Amniotic stem cell (primary cell): ENCODE measurements at regions not wholly inside any gene's neighbourhood (a gene's known extent, or its start where the extent isn't known, plus 50 kb on each side); places are given as distances from the start of the nearest gene placed in this dataset.

ENCODE experiments used
- DNase-seq: peaks from one replicate; lab custom pipeline; 2025; lab: John Stamatoyannopoulos, UW

DNA sequence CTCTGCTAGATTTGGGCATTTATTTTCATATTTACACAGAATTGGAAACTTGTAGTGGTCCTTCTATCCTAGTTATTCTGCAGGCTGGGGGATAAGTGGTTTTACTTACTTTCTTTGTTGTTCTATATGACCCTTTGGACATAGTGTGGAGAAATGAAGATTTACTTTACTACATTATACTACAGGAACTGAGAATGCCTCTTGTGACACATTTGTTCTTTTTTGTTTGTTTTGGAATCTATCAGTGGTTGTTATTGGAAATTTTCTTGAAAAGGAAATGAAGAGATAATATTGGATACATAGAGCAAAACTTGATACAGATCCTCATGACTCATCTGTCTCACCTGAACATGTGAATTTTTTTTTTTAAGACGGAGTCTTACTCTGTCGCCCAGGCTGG lies 146.1 kb upstream of the DPYD start:
- no peak for DNase-seq

DNA sequence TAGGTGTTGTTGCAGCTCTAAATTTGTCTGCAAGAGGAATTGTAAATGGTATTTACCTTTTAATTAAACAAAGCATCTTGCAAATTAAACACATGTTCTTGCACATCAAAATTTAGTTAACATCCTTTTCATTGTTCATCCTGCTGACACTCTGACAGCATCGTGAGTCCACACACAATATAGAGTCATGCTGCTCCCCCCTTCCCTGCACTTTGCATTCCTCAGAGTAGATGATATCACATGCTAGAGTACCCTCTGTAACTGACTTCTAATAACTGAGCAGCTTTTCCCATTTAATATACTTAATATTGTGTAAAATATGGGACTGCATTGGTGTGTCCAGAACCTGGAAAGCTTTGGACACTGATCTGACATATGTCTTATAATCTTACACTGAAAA lies 138.8 kb upstream of the DPYD start:
- DNase-seq = no peak

DNA sequence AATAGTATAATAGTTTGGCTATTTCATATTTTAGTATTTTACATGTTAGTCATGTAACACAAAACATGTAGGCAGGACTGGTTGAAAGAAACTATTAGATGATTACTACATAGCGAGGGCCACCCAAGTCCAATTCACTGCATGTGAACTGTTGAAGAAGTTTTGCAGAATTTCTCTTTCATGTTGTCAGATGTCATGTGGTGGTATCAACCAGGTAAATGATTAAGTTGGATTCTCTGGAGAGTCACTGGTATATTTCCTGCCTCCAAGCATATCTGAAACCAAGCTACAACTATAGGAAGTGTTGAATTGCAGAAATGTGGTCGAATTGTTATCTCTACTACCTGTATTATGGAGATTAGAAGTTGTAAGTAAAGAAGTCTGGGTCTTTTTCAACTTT lies 137.8 kb upstream of the DPYD start:
- DNase-seq = no peak

DNA sequence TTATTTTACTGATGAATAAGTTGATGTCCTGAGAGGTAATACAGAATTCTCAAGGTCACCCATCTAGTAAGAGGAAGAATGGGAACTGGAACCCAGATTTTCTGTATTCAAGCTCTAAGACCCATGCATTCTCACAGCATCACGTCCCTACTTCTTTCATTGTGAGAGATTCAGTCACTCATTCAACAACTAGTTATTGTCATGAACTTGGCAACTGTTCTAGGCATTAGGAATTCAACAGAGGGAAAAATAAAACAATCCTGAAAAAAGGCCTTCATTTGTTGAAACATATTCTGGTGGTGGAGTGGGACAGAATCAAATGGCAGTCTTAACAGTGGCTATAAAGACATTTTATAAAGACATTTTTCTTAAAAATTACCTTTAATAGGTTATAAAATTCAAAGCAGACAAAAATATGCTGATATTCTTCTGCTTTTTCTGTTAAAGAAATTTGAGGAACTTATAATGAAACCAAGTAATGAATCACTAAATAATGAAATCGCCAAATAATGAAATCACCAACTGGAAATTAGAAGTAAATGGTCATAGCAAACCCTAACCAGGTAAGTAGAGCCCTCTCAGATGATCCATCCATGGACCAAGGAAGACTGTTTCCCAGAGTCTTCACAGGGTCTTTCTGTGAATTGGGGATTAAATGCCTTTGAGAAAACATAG lies 136.5 kb upstream of the DPYD start:
- no peak for DNase-seq

DNA sequence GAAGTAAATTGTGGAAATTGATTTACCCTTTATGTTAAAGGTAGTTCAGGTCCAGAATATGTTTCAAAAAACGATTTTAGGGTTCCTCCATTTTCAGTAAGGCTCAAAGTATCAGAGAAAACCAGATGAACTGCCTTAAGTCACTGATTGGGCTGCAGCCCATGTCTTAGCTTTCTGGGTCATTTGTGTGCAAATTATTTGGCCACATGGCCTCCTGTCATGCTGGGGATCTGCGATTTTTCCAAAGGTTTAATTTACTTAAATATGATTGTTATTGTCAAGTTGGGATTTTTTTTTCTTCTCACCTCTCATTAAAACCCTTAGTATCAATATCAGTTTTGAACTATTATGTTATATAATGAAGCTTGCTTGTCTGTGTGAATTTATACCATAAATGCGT lies 135.9 kb upstream of the DPYD start:
- no peak for DNase-seq

DNA sequence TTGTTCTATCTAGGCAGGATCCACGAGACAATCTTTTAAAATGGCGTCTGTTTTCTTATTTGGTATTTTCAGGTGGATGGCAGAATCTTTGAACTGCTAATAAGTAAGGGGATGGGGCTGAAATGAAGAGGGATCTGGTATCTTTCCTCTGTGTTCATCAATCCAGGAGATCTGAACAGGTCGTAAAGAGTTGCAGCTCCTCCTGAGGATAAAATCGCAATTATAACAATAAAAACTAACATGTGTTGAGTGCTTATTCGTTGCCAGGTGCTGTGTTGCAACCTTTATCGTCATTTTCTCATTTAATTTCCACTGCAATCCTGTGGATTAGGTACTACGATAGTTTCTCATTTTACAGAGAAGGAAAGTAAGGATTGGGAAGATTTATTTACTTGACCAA lies 134.6 kb upstream of the DPYD start:
- no peak for DNase-seq

DNA sequence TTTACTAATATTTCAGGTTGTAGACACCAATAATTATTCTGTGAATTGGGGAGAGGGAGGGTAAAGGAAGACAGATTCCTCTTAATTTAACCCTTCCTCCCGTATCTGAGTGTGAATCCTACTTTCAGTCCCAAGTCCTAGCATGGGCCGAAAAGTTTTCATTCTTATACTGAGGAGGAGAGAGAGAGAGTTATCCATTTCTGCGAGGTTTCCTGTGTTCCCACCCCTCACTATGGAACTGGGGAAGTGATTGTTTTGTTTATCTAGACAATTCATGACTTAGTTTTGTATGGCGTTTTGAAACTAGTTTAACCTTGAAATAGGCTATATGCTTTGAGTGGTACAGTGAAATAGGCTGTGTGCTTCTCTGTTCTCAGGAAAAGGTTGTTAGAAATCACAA lies 134.0 kb upstream of the DPYD start:
- no peak for DNase-seq

DNA sequence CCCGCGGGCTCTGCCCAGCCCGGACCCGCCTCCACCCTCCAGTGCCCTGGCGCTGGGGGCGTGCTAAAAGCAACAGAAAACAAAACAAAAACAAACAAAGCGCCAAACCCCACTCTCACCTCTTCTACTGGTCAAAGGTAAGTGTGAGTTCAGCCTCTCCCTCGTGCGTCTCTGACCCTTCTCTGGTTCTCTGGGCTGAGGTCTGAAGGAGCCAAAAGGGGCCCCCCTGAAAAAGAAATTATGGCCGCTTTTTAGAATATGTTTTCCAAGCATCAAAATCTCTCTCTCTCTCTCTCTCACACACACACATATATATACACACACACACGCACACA lies 133.5 kb upstream of the DPYD start:
- no peak for DNase-seq

DNA sequence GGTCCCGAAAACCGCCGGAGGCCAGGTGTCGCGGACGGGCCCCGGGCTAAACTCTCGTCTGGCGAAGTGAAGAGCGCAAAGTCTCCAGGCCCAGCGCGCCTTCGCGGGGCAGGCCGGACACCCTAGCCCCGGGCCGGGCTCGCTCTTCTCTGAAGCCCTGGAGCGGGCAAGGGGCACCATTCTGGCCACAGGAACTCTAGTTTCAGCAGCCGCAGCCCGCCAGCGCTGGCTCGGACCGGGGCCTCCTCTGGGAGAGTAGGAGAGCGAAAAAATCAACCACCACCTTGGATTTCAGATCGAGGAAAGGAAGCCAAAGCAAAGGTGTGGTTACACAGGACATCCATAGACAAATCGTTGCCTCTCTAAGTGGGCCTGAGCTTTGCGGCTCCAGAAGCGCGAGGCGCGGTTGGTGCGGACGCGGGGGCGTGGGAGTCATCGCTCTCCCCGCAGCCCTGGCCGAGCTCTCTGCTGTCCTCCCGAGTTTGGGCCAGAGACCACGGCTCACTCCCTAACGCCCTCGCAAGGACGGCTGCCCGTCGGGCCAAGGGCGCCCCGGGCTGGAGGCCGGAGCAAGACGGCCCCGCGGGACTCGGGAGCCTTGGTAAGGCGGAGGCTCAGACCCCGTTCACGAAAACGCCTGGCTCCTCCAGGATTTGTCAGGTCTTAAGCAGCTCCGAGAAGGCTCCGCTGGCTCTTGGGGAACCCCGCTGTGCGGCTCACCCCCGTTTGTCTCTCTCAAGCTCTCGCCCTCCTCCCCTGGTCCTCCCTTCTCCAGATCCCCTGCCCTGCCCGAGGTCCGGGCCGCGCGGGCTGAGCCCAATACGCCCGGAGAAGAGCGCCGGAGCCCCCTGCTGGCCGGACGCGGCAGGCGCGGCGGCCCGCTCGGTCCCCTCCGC lies 132.9 kb upstream of the DPYD start:
- peak; percentile 33 for DNase-seq

DNA sequence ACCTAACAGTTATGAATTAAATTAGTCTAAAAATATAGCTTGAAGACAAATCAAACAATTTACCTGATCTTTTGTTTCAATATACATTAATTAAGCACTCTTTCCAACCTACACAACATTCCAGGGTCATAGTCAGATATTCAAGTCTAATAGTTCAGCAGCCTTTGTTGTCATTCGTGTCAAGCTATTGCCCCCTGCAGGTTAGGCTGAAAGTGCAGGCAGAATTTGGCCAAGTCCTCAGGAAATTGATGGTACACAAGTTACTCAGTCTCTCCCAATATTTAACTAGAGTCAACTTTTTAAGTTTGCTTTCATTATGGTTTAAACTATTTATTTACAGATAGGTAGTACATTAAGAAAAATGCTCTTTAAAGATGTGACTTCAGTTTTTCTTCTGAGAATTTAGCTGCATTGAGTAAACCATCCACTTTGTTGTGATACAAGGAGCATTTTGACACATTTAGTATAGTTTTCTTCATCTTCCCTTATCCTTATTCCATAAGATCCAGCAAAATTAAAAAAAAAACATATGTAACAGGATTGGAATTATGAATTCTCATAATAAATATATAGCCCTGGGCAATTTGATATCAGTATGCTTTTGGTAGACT lies 130.3 kb upstream of the DPYD start:
- DNase-seq = peak; percentile 39

DNA sequence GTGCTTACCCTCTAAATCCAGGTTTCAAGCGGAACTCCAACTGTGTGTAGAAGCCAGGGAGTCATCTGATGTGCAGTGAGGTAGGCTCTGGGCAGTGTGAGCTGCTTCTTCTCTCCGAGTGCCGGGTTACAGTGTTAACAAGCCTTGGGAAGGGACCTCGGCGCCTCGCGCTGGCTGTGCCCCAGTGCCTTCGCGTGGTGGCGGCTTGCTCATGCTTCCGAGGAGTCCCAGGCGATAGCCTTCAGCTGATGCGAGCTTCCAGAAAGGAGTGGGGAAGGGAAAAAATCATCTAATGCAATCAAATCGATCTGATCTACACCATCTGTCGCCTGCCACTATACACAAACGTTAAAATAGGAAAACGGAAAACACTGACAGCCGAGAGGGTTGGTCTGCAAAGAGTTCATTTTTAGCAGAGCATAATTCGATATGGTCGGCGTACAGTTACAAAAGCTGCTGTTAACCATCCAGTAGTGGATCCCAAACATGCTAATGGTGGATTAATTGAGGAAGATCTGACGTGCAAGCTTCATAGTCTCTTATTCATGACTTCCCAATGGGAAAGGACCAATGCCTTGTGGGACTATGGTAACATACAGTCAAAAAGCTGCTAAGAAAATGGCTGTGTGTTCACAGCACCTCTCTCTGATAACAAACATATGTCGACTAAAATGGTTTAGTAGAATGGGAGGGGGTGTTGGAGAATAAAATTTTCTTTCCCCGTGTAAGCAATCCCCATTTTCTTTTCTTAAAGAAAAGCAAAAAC lies 128.7 kb upstream of the DPYD start:
- DNase-seq = no peak

DNA sequence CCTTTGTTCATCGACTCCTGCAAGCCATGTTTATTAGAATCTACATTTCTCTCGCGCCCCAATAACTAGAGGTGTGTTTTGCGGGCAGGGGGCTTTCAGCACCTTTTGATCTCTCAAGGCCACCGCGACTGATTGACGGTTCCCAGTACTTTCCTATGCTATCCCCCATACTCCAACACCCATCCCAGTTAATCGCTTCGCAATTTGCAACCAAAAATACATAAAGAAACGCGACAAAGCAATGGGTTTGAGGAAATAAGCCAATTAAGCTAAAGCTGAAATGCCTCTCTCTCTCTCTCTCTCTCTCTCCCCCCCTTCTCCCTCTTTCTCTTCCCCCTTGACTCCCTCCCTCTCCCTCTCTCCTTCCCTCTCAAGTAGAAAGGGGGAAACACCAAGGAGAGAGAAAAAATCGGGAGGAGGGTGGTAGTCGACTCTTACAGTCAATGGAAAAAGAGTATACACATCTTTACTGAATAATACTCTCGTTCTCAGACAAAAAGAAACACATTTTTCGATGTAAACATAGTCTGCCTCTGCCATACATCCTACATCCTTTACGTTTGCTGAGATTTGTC lies 128.0 kb upstream of the DPYD start:
- no peak for DNase-seq

DNA sequence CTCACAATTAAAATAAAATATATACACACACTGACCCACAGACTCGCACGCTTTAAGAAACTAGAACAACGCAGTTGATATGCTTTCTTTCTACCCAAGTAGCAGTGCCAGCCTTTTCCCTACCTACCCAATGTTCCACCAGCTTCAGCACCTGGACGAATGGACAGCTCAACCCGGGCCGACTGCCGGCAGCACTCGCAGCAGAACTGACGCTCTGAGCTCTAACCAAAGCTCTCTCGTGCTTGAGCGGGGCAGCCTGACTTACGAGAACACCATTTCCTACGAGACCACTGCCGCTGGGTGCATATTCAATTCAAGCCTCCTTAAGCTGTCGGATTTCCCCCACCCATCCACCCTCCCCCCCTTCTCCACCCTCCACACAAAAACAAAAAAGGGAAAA lies 127.4 kb upstream of the DPYD start:
- peak; percentile 79 for DNase-seq

DNA sequence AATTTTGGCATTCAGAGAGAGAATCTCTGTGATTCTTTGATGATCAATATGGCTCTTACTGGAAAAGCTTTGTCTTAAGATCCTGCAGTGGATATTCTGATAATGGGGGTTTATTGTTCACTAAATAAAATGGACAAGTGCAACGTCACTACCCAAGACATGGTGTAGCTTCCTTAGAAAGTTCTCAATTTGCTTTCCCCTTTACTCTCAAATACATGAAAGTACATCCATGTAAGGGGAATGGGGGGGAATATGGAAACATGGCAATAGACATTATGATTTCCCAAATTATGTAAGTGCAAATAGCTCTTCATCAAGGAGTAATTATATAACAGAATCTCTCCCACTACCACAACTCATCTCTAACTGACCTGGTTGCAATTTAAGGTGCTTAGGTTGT lies 126.3 kb upstream of the DPYD start:
- DNase-seq = no peak

DNA sequence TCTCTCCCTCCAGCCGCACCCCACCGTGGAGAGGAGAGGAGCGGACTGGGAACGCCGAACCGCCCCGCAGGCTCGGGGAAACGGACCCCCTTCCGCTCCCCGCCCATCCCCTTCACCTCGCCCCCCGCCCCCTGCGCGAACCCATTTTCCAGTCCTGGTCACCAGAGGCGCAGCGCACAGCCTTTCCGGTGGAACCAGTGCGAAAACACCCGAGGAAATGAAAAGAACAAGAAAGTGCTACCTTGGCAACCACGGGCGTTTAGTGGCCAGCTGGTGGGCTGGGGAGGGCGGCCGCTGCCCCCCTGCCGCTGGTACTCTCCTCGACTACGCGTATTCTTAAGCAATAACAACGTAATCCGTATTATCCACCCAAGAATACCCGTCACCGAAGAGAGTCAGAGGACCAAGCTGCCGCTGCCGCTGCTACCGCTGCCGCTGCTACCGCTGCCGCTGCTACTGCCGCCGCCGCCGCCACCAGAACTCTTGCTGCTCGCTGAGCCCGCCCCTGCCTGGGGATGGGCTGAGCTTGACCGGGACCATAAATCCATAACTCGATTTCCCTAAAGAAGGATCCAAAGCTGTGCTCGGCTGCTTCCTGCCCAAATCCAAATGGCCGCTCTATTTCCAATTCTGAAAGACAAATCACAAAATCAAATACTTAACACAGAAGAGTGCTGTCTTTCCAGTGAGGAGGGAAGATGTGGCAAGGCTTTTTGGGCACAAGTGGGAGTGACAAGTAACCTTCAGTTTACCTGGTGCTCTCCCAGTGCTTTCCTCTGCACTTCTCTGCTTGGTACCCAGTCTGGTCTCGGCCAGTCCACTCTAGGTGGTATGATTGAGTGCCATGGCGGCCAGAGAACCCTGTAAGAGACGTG lies 125.2 kb upstream of the DPYD start:
- DNase-seq = peak; percentile 20

DNA sequence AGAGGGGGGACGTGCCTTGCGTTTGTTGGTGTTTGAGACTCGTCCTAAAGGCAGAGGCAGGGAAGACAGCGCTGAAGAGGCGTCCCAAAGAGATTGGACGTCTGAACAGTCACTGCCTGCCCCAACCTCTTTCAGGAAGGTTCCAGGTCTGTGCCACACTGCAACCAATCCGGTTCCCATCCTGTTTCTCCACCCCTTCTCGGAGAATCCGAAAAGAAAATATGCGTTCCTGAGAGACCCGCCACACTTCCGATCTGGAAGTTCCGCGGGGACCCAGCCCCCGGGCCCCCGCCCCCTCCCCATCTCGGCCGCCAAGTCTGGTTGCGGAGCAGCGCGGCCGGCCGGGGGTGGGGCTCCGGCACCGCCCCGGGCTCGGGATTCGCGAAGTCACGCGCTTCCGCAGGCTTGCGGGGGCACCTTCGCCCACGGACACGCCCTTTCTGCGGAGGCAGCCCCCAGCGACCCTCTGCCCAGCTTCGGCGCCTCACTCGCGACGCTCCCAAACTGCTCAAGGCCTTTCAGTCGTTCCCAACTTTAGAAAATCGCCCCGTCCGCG lies 124.5 kb upstream of the DPYD start:
- peak; percentile 9 for DNase-seq

DNA sequence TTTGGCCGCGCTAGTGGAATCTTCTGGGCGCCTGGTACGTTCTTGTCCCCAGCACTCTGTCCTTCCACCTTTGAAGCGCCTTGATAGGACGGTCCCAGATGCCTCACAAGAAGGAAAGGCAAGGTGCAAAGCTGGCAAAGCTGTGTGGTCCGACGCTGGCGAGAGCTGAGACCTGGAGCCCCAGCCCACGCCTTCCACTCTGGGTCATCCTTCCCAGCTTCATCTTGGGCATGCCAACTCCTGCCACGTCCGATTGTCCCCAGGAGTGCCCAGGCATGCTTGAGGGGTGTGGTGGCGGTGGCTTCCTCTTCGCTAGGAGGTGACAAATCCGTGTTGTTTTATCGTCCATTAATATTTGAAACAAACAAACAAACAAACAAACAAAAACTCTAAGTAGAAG lies 123.9 kb upstream of the DPYD start:
- DNase-seq = no peak

DNA sequence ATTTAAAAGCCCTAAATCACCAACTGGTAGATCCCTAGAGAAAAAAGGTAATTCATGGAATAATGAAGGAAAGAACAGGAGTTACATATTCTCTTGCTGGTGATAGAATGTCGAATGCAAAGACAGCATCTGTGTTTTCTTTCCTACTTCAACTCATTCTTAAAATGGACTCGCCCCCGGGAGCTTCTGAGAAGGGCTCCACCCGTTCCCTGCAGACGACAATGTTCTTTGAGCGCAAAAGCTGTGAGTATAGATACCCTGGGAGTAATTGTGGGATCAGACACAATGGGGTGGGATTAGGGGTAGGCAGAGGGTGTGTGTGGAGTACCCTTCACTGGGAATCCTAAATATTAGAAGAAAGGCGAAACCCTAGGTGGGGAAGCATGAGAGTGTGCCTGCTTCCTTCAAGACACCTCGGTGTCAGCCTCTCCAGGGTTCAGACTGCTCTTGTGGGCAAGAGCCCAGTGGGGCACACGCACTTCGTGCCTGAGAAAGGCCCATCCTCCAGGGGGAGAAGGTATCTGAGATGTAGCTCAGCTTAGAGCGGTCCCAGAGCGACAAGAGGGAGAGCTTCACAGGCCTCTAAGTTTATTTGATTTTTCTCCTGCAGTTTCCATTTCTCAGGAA lies 123.3 kb upstream of the DPYD start:
- no peak for DNase-seq

DNA sequence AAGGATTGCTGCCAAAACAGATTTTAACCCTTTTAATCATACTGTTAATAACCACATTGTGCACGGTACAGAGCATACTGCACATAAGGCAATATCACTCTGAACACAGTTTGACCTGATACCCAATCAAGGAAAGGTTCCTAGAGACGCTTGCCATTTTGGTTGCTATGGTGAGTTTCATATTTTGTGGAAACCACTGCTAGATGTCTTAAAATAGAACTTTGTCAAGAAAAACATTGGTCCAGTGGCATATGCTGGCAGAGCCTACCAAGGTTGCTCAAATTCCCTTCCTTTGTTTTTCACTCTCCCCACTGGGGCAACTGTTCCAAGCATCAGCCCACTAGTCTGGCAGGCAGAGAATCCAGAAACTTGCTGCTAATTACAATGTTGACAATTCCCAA lies 114.8 kb upstream of the DPYD start:
- no peak for DNase-seq

DNA sequence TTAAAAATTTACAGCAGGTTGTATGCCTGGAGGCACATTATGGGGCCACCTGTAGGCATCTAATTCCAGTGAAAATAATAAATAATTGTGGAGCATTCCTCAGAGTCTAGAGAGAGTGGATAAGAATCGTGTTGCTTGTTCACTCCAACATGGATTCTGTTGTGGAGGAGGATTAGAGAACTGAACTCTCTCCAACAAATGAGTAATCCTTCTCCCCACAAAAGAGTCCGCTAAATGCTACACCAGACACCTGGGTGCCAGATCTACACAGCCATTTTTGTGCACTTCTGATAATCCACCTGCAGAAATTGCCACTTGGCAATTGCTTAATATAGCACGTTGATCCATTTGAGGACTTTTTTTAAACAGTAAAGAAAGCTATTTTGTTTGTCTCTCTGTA lies 113.7 kb upstream of the DPYD start:
- DNase-seq = no peak
